ENCODE measurements at regions not wholly inside any gene's neighbourhood (a gene's known extent, or its start where the extent isn't known, plus 50 kb on each side); places are given as distances from the start of the nearest gene placed in this dataset.
A peak's percentile ranks its signal among the peaks of the same experiment; 100 is the strongest.
"Not testable (repeated sequence)": the region's sequence is repeated elsewhere in the genome, so short reads cannot be mapped to it uniquely, and the experiment has no call there.

GRCh38 chr5:120092649-120093048 lies 371.5 kb upstream of the PRR16 start:
- no peak for DNase-seq

GRCh38 chr5:120093178-120093577 lies 370.9 kb upstream of the PRR16 start:
- no peak for DNase-seq

- no peak for DNase-seq
These were observed 367.7 kb upstream of the PRR16 start for GRCh38 chr5:120096413-120096812.

- DNase-seq = no peak
These were observed 365.7 kb upstream of the PRR16 start for GRCh38 chr5:120098426-120098825.

GRCh38 chr5:120098902-120099535 lies 365.1 kb upstream of the PRR16 start:
- DNase-seq = no peak

GRCh38 chr5:120101771-120102170 lies 362.3 kb upstream of the PRR16 start:
- no peak for DNase-seq

GRCh38 chr5:120103495-120103894 lies 360.6 kb upstream of the PRR16 start:
- peak; percentile 65 for DNase-seq

- no peak for DNase-seq
These were observed 357.1 kb upstream of the PRR16 start for GRCh38 chr5:120106912-120107525.

GRCh38 chr5:120108586-120109248 lies 355.4 kb upstream of the PRR16 start:
- DNase-seq = no peak

GRCh38 chr5:120122703-120123102 lies 341.4 kb upstream of the PRR16 start:
- no peak for DNase-seq

GRCh38 chr5:120124031-120124430 lies 340.1 kb upstream of the PRR16 start:
- no peak for DNase-seq

- DNase-seq = no peak
These were observed 339.1 kb upstream of the PRR16 start for GRCh38 chr5:120124961-120125360.

- DNase-seq = not testable (repeated sequence)
These were observed 331.8 kb upstream of the PRR16 start for GRCh38 chr5:120132347-120132746.

GRCh38 chr5:120134944-120135343 lies 329.2 kb upstream of the PRR16 start:
- DNase-seq = no peak

GRCh38 chr5:120137582-120137981 lies 326.5 kb upstream of the PRR16 start:
- DNase-seq = no peak

- DNase-seq = no peak
These were observed 325.1 kb upstream of the PRR16 start for GRCh38 chr5:120139039-120139438.

- no peak for DNase-seq
These were observed 323.6 kb upstream of the PRR16 start for GRCh38 chr5:120140501-120140900.

GRCh38 chr5:120141076-120141475 lies 323.0 kb upstream of the PRR16 start:
- no peak for DNase-seq

- DNase-seq = no peak
These were observed 317.3 kb upstream of the PRR16 start for GRCh38 chr5:120146787-120147186.

- DNase-seq = not testable (repeated sequence)
These were observed 316.2 kb upstream of the PRR16 start for GRCh38 chr5:120147911-120148310.

- DNase-seq = no peak
These were observed 313.3 kb upstream of the PRR16 start for GRCh38 chr5:120150770-120151169.

GRCh38 chr5:120151181-120151580 lies 312.9 kb upstream of the PRR16 start:
- no peak for DNase-seq

GRCh38 chr5:120151825-120152224 lies 312.3 kb upstream of the PRR16 start:
- no peak for DNase-seq

- no peak for DNase-seq
These were observed 311.6 kb upstream of the PRR16 start for GRCh38 chr5:120152472-120152871.
